Renal cortical epithelial cell (primary cell): ENCODE measurements at regions not wholly inside any gene's neighbourhood (a gene's known extent, or its start where the extent isn't known, plus 50 kb on each side); places are given as distances from the start of the nearest gene placed in this dataset.
A peak's percentile ranks its signal among the peaks of the same experiment; 100 is the strongest.

Source experiments
- DNase-seq: peaks from one replicate; pipeline ENCODE4 v3.0.0-alpha.2; 2011; ENCODE audit warnings: low read depth

DNA sequence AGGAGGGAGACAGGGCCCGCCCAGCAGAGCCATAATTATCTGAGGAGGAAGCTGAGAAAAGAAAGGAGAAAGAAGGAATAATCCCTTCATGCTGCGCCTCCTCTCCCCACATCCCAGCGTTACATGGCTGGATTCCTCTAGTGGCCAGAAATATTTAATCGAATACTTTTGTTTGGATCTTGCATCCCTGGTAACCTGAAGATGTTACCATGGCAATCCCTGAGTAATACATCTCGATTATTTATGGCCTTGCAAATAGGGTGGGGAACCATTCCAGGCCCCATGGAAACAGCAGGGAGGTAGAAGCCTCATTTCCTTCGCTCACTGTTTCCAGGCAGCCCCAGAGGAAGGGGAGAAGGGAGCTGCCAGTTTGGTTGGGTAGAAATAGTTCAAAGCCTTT is 357.7 kb downstream of the BUD13 start:
- no peak for DNase-seq

DNA sequence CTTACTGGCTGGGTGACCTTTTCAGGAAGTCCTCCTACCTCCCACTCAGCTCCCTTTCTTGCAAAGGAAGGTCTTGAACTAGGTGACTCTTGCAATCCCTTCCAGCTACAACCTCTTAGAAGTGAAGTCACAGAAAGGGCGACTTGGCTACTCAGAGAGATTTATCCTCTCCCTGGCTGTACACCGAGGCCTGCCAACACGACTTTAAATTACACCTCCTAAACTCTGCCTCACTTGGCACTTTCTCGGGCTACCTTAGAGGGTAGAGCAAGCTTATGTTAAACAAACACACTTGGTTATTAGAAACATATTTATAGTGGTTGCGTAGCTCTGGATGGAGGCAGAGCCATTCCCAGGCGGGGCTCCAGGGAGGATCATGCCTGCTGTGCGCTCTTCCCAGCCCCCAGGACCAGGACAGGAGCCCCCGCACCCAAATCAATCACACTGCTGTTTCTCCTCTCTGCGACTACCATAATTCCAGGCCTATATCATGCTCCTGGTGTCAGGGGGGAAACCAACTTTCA is 358.4 kb downstream of the BUD13 start:
- DNase-seq = no peak

DNA sequence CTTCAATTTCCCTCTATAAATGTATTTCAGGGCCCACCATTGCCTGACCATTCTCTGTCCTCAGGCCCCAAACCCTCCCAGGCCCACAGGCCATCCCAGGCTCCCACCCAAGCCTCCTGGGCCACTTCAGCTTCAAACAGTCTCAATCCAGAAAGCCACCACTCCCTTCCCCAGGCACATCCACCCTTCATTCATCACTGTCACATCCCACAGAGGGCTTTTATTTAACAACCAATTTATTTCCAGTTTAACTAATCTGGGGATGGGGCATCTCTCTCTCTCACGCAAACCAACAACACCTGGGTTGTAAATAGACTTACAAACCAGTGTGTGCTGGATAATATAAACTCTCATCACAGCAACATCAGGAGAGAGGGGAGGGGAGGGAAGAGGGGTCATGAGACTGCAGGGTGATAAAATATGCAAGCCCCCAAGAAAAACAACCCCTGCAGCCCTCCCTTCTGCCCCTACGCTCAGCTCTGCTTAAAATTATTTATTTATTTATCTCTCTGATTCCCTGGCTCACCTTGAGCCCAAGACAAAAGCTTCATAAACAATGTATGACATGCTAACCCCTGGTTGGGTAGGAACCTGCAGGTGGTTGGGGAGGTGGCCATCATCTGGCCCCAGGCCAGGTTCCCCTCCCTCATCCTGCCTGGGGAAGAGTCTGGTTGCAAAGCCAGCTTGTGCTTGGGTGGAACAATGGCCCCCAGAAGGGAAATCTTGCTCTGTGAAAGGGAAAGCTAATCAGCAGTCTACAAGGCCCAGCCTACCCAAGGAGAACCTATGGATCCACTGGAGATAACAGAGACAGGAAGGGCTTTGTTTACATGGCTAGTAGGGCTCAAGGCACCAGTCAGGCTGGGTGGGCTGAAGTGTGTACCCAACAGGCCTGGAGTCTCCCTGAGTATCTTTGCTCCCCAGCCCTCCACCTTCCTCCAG is 359.2 kb downstream of the BUD13 start:
- DNase-seq = no peak

DNA sequence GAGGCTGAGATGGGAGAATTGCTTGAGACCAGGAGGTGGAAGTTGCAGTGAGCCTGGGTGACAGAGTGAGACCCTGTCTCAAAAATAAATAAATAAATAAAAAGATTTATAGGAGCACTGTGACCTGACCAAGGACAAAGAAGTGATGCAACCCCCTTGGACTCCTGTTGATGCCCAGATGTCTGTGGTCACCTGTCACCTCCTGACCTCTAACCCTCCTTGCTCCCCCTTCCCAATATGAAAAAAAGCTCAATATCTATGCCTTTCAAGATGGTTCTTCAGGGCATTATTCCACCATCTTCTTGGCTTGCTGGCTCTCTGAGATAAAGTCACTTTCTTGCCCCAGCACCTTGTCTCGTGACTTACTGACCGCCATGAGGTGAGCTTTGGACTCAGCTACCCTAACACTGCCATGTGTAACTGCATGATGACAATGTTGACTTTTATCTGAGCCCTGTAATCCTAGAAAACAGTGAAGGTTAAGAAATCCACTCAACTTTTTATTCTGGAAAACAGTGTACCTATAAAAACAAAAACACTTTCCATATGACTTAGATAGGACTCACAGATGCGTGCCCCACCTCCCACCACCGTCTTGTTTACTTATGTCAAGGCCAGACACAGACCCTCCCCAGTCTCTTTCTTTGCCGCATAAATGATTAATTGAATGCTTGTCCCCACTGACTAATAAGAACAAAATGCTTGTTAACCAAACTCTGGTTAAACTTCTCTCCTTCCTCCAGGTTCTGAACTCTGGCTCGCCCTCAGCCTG is 360.5 kb downstream of the BUD13 start:
- DNase-seq = peak; percentile 61

DNA sequence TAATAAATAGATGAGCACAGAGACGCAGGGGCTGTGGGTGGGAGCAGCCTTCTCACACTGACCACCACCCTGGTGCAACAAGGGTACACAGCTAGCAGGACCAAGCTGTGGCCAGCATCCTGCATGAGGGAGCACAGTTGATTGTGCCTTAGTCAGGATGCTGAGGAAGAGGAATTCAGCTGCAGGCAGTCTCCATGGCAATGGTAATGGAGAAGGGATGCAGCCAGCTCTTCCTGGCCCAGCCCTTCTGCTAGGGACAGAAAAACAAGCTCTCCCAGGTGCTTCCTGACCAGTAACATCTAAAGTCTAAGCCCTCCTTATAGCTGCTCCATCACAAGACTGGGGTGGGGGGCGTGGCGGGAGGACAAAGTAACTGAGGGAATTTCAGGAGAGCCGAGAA is 363.5 kb downstream of the BUD13 start:
- no peak for DNase-seq

DNA sequence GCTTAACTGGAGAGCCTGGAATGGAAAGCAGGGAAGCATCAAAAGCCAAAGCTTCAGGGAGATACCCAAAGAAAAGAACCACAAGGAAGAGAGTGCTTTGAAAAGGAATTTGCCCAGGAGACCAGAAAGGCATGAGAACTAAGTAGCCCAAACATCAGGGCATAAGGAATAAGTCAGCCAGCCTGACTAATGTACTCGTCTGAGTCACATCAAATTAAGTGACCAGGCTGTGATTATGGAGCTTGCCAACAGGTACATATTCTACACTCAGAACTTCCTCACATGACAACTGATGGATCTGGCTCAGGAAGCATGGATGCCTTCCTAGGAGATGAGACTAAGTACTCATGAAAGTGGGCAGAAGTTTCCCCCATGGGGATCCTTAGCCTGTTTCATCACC is 366.7 kb downstream of the BUD13 start:
- DNase-seq = no peak

DNA sequence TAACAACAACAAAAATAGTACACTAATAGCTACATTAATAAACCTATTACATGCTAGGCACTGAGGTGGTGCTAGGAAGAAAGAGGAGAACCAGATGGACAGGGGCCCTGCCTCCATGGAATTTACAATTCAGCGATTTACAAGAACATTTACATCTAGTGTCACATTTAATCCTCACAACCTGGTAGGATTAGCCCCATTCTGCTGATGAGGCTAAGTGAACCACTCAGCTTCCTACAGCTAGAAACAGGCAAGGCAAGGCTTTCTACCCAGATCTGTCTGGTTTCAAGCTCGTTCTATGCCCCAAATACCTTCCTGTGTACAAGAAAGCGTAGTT is 368.4 kb downstream of the BUD13 start:
- DNase-seq = no peak

DNA sequence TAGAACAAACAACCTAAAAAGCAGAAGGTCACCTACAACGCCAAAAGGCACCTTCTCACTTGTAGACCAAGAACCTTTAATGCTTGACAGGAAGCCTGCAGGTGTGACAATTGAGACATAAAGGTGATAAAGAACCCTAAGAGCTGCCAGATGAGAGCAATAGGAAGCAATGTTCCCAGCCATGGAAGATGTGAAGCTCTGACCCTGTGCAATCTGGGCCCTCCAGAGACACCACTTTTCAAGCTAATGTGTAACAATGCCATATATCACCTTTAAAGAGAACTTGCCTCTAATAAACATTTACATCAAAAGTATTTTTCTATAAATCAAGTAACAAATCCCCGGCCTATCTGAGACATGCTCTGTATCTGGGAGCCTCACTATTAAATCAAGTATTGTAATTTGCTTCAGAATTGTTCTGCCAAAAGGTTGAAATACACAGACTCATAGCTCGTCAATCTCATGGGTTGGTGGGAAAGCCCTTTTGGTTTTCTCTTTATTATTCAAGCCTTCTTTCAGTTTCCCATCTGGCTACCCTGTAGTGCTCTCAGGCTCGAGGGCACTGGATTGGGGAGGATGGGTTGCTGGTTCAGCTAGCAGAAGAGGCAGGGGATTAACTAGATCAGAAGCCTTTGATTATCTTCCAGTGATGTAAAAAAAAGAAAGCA is 368.9 kb downstream of the BUD13 start:
- no peak for DNase-seq

DNA sequence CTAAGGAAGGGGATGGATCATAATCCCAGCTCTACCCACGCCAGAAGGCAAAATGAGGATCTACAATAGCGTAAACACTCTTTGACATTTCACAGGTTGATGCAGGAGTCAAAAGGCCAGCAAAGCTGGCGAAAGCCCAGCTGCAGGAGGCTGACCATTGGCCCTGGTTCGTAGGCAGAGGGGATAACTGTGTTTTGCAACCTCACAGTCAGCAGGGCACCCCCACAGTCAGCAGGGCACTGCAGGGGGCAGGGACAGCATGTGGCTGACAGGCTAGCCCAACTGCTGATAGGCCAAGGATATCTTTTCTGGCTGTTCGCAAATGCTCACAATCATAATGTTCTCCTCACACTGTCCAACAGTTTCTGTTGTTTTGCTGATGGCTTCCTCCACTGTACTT is 372.7 kb downstream of the BUD13 start:
- no peak for DNase-seq

DNA sequence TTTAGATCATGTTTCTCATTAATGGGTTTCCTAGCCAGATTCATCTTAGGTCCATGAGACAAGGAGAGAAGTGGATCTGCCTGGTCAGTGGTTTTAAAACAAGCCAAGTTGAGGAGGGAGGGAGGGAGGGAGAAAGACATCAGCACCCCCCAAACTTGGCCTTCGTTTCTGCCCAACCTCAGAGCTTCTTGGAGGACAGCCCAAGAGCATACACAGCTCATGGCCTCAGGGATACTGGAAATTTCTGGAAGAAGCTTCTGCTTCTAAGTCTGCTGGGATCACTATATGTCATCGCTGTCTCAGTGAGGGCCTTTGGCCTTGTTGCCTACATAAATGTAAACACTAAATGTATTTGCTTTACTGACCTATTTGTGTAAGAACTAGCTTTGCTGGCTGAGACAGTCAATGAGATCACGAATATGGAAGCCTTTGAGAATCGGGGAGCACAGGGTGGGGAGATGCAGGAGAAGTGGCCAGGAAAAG is 375.1 kb downstream of the BUD13 start:
- DNase-seq = no peak

DNA sequence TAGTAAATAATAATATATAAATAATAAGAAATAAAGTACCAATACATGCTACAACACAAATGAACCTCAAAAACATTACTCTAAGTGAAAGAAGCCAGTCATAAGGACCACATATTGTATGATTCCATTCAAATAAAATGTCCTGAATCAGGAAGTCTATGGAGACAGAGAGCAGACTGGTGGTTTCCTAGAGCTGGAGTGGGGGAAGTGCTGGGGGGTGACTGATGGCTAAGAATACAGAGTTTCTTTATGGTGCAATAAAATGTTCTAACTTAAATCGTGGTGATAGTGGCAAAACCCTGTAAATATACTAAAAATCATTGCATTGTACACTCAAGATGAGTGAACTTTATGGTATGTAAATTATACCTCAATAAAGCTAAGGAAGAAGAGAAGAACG is 376.5 kb downstream of the BUD13 start:
- no peak for DNase-seq

DNA sequence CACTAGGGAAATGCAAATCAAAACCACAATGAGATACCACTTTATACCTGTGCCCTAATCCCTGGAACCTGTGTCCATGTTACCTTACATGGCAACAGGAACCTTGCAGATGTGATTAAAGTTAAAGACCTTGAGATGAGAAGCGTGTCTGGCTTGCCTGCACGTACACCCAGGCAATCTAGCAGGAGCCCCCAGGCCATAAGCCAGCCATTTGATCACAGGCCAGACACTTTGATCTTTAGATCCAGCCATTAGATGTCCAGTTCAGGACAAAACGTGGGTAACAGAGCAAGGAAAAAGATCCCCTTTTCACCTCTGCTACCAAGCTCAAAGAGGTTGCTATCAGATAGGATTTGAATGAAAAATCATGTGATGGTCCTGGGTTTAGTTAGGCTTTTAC is 378.8 kb downstream of the BUD13 start:
- no peak for DNase-seq

DNA sequence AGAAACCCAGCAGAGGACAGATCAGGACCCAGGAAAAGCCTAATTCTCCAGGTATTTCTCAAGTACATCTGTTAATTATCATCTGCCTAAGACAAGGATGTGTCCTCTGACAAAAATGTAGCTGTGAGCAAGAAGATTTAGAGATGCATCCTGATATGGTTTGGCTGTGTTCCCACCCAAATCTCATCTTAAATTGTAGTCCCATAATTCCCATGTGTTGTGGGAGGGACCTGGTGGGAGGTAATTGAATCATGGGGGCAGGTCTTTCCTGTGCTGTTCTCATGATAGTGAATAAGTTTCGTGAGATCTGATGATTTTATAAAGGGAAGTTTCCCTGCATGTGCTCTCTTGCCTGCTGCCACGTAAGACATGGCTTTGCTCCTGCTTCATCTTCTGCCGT is 381.8 kb downstream of the BUD13 start:
- no peak for DNase-seq

DNA sequence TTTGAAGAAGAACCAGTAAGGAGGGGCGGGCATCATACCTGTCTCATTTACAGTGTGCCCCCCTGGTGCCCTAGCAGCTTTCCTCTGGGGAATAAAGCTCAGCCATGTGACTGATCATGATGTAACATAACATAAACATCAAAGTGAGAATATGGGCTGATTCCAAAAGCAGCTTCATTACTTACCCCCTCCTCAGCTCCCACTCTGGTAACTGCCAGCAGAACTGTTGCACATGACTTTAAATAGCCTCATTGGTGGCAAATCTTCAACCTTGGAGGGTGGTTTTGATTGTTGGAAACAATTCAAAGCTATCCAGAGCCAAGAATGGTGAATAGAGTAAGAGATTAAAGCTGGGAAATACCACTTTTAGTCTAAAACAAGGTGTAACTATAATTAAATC is 384.6 kb downstream of the BUD13 start:
- DNase-seq = no peak

DNA sequence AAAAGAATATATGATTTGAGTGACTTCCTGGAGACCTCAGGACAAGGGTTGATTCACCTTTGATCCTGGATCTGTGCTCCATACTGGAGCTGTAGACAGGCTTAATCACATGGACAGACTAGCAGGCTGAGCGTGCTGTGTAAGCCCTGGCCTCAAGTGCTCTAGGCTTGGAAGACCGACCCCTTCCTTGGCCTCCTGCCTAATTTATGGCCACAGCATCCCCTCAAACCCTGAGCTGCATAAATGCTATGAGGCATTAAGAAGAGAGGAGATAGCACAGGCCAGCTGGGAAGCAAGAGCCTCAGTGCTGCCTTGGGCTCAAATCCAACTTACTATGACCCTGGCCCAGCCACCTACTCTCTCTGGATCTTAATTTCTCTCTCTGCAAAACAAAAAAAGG is 385.1 kb downstream of the BUD13 start:
- DNase-seq = no peak

DNA sequence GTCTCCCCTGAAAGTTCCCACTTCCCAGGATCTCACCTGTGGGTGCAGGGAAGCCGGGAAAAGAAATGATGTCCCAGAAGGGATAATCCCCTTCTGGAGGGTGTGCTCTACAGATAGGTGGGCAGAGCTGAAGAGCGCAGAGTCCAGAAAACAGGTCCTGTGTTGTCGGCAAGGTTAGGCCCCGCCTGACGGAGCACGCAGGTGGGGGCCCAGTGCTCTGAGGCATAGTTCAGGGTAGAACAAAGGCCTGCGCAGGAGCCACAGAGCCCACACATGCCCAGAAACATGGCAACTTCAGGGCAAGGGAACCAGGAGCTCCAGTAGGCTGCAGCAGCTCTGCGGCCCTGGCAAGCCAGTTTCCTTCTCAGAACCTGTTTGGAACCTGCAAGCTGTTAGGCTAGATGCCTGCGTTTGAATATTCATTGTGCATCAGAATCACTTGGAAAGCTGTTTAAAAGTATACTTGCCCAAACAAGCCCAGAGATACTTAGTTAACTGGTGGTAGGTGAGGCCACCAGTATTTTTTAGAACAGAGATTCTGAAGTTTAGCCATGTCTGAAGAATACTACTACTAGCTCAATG is 386.6 kb downstream of the BUD13 start:
- no peak for DNase-seq

DNA sequence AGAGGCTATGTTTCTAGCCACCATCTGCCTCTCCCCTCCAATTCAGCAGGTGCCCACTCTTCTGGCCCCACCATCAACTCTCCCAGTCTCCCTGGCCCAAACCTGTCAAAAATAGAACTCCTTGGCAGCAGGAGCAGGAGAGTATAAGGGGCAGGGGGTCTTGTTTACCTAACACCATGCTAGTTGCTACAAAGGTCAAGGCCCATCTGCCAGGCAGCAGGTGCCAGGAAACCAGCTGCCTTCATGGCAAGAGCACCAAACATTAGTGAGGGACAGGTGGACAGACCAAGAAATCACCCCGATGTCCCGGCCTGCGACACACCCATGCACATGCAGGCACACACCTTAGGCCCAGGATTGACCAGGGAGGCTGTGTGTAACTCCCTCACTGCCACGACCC is 387.9 kb downstream of the BUD13 start:
- DNase-seq = no peak

DNA sequence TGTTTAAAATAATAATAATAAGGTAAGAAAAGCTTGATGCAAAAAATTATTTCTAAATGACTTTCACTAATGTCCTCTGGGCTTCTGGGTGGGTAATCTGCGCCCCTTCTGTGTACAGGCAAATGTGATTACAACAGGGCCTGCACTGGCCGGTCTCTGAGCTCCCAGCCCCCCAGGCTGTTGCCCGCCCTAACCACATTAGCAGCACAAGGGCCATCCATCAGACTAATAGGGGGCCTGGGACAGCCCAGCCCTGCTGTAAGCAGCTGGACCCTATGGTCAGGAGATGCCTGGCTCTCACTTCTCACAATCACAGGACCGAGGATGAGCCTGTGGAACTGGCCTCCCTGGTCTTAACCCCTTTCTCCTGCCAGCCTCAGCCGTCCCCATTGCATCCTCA is 388.4 kb downstream of the BUD13 start:
- DNase-seq = no peak

DNA sequence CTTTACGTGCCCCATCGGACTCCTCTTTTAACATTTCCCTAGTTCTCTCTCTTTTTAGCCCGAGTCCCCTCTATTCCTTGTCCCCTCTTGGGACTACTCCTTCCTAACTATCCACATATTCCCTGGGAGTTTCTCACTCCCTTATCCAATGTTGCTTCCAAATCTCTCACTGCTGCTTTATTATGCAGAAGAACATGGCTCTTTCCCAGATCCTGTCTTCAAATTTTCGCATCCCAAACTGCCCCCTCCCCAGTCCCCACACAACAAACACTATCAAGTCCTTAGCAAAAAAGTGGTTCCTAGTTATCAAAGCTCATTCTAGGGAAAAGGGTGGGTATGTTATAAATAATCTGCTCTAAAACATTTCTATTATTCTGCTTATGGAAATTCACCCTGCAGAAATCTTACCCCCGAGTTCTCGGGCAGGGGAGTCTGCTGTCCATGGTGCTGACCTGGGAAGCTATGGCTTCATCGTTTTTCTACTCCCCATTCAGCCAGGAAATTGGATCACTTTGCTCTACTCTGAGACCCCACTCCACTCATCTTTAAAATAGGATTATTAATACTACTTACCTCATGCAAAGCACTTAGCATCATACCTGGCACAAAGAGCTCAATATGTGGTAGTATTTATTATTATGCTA is 393.5 kb downstream of the BUD13 start:
- DNase-seq = peak; percentile 1

DNA sequence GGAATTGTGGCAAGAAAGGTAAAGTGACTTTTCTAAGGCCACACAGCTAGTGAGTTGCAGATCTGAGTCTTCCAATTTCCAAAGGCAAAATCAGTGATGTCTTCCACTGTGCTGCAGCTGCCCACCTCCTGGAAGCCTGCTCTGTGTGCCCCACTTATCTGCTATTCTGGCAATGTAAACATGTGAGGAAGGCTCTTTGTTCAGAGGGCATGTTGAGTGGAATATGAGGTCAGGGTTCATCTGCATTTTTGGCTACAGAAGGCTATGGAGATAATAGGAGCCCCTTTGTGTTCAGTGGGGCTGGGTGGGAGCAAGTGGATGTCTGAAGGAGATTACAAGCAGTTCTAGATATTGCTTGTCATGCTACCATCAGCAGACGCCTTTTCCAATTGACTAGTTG is 396.2 kb downstream of the BUD13 start:
- no peak for DNase-seq

DNA sequence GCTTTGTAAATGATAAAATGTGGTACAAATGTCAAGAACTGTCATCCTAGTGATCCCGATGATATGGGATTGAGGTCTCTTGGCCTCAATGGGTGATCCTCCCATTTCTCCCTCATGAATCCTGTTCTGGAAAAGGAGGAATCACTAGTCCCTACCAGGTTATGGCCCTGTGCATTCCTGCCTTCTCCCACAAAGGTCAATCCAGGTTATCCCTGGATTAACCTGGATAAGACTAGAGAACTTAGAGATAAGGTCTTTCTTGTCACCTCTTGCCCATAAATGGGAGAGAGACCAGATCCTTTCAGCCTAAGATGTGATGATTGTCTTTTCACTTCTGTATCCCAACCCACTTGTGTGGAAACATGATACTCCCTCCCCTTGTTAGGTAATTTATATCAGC is 396.7 kb downstream of the BUD13 start:
- no peak for DNase-seq

DNA sequence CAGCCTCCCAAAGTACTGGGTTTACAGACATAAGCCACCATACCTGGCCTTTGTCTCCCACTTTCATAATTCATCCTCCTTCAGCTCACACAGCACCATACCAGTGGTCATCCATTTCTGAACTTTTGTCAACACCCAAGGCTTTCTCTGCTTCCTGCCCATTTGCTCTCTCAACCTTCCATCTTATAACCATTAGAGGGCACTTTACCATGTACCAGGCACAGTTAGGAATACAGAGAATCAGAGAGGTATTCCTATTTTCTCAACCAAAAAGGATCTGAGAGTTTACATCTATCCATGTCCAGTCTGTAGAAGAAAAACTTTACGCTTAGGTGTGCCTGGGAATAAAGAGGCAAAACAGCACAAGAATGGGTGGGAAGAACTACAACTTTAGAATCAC is 397.6 kb downstream of the BUD13 start:
- DNase-seq = no peak
